ENCODE measurements at regions not wholly inside any gene's neighbourhood (a gene's known extent, or its start where the extent isn't known, plus 50 kb on each side); places are given as distances from the start of the nearest gene placed in this dataset.

GRCh38 chr20:11128721-11129120, 454.9 kb upstream of the JAG1 start:
- no peaks in the 10 kb centered on the region for H3K27me3 ChIP-seq
- intact Hi-C loops (cut with DNase I): no loop called here
- DNase-seq (no peak), ATAC-seq (no peak)
- no peak overlapping the region for H3K4me3 ChIP-seq
- H3K9me3 ChIP-seq: no peaks in the 10 kb centered on the region
- 78 to 86% (median 84%) methylated on average over 1 of the region's 1 CpG for WGBS, 4 donors
- no peak overlapping the region for H3K27ac ChIP-seq
- TF ChIP-seq CTCF (IDR thresholded peaks at IDR 0.05) (no peak), POLR2A (IDR thresholded peaks at IDR 0.05) (no peak)
- H3K36me3 ChIP-seq: no peaks in the 10 kb centered on the region
- peaks cover 0 to 5% (median 0%) of the 10 kb centered on the region in 12 donors for H3K4me1 ChIP-seq

- Histone ChIP-seq H3K4me1 (peaks cover 0 to 5% (median 0%) of the 10 kb centered on the region in 12 donors), H3K27me3 (no peaks in the 10 kb centered on the region), H3K27ac (no peak overlapping the region), H3K9me3 (no peaks in the 10 kb centered on the region), H3K4me3 (no peak overlapping the region), H3K36me3 (no peaks in the 10 kb centered on the region)
- 72 to 81% (median 75%) methylated on average over 1 of the region's 1 CpG for WGBS, 4 donors
- intact Hi-C loops (cut with DNase I): no loop called here
- ATAC-seq: no peak
- no peak for DNase-seq
- TF ChIP-seq POLR2A (IDR thresholded peaks at IDR 0.05) (no peak), CTCF (IDR thresholded peaks at IDR 0.05) (no peak)
These were observed 456.9 kb upstream of the JAG1 start for GRCh38 chr20:11130554-11131166.

- H3K36me3 ChIP-seq: no peaks in the 10 kb centered on the region
- DNase-seq (no peak), ATAC-seq (no peak)
- TF ChIP-seq POLR2A (IDR thresholded peaks at IDR 0.05) (no peak), CTCF (IDR thresholded peaks at IDR 0.05) (no peak)
- no peak overlapping the region for H3K4me3 ChIP-seq
- WGBS, 4 donors: 76 to 83% (median 78%) methylated on average over 3 of the region's 3 CpGs
- no peak overlapping the region for H3K27ac ChIP-seq
- no peaks in the 10 kb centered on the region for H3K27me3 ChIP-seq
- peaks cover 0 to 5% (median 0%) of the 10 kb centered on the region in 12 donors for H3K4me1 ChIP-seq
- intact Hi-C loops (cut with DNase I): no loop called here
- no peaks in the 10 kb centered on the region for H3K9me3 ChIP-seq
These were observed 459.1 kb upstream of the JAG1 start for GRCh38 chr20:11132819-11133415.

GRCh38 chr20:11136691-11137090, 462.9 kb upstream of the JAG1 start:
- TF ChIP-seq CTCF (IDR thresholded peaks at IDR 0.05) (no peak), POLR2A (IDR thresholded peaks at IDR 0.05) (no peak)
- ATAC-seq: no peak
- Histone ChIP-seq H3K36me3 (no peaks in the 10 kb centered on the region), H3K4me3 (no peak overlapping the region), H3K27me3 (no peaks in the 10 kb centered on the region), H3K27ac (no peak overlapping the region), H3K4me1 (peaks cover 0 to 2% (median 0%) of the 10 kb centered on the region in 12 donors), H3K9me3 (no peaks in the 10 kb centered on the region)
- intact Hi-C loops (cut with DNase I): no loop called here
- DNase-seq: no peak
